ENCODE measurements at regions not wholly inside any gene's neighbourhood (a gene's known extent, or its start where the extent isn't known, plus 50 kb on each side); places are given as distances from the start of the nearest gene placed in this dataset.

DNA sequence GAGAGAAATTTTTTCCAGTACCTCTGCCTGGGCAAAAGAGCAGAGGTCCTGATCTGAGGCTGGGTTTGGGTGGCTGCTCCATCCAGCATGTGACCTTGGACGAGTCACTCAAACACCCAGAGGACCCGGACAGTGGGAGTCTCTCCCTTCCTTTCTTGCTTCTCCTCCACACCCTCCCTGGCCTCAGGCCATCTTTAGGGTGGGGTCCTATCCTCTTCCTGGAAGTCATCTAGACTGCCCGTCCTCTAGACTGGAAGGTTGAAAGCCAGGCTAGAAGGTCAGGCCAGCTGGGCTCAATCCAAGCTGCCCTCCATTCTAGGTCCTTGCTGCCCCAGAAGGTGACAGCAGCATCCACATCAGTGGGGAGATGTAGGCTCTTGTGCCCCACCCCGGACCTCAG lies 599.5 kb downstream of the MATN1 start:
- TF ChIP-seq, protein P1, sequence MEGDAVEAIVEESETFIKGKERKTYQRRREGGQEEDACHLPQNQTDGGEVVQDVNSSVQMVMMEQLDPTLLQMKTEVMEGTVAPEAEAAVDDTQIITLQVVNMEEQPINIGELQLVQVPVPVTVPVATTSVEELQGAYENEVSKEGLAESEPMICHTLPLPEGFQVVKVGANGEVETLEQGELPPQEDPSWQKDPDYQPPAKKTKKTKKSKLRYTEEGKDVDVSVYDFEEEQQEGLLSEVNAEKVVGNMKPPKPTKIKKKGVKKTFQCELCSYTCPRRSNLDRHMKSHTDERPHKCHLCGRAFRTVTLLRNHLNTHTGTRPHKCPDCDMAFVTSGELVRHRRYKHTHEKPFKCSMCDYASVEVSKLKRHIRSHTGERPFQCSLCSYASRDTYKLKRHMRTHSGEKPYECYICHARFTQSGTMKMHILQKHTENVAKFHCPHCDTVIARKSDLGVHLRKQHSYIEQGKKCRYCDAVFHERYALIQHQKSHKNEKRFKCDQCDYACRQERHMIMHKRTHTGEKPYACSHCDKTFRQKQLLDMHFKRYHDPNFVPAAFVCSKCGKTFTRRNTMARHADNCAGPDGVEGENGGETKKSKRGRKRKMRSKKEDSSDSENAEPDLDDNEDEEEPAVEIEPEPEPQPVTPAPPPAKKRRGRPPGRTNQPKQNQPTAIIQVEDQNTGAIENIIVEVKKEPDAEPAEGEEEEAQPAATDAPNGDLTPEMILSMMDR (IDR thresholded peaks at IDR 0.05), result no peak
- TF ChIP-seq POLR2A (IDR thresholded peaks at IDR 0.05) (no peak), EP300 (IDR thresholded peaks at IDR 0.05) (no peak)
